ENCODE measurements at regions not wholly inside any gene's neighbourhood (a gene's known extent, or its start where the extent isn't known, plus 50 kb on each side); places are given as distances from the start of the nearest gene placed in this dataset.

DNA sequence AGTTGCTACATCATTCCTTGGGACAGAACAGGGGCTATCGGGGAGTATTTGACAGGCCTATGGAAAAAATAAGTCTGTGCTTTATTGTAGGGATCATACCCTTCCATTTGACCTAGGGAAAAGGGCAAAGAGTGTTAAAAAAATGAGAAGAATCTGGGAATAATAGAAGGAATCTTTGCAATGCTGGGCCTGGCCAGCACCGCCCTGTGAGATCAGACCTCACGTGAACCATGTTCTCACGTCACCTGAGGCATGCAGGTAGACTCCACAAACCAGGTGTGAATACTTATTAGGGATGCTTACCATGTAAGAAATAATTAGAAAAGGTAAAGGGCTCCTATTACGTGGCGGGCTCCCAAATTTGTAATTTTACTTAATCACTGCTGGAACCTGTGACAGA lies 177.5 kb upstream of the GATA6 start:
- Histone ChIP-seq H3K36me3 (replicated peaks in 1 of 2; ENCODE audit: insufficient read depth in 1 of 2, low read depth in 2 of 2) (no peaks in the 10 kb centered on the region), H3K27me3 (no peaks in the 10 kb centered on the region), H3K4me3 (no peak overlapping the region), H3K4me1 (peaks cover 38% of the 10 kb centered on the region), H3K27ac (peak overlapping the region in 3 of 4 donors; percentile 25 to 61 (median 58)), H3K9me3 (no peaks in the 10 kb centered on the region)
- DNase-seq (peak in 2 of 4 donors; percentile 29 to 32), ATAC-seq (peak; percentile 54)
- WGBS, 2 donors = 69 to 75% methylated on average over 6 of the region's 6 CpGs
- TF ChIP-seq, protein P1, sequence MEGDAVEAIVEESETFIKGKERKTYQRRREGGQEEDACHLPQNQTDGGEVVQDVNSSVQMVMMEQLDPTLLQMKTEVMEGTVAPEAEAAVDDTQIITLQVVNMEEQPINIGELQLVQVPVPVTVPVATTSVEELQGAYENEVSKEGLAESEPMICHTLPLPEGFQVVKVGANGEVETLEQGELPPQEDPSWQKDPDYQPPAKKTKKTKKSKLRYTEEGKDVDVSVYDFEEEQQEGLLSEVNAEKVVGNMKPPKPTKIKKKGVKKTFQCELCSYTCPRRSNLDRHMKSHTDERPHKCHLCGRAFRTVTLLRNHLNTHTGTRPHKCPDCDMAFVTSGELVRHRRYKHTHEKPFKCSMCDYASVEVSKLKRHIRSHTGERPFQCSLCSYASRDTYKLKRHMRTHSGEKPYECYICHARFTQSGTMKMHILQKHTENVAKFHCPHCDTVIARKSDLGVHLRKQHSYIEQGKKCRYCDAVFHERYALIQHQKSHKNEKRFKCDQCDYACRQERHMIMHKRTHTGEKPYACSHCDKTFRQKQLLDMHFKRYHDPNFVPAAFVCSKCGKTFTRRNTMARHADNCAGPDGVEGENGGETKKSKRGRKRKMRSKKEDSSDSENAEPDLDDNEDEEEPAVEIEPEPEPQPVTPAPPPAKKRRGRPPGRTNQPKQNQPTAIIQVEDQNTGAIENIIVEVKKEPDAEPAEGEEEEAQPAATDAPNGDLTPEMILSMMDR (IDR thresholded peaks at IDR 0.05) = no peak
- TF ChIP-seq POLR2A (IDR thresholded peaks at IDR 0.05) = no peak
- intact Hi-C loops (cut with DNase I) = loop anchor here (10.0 kb wide), 1 partner anchor 183 kb away; no protein-coding TSS in a partner anchor

DNA sequence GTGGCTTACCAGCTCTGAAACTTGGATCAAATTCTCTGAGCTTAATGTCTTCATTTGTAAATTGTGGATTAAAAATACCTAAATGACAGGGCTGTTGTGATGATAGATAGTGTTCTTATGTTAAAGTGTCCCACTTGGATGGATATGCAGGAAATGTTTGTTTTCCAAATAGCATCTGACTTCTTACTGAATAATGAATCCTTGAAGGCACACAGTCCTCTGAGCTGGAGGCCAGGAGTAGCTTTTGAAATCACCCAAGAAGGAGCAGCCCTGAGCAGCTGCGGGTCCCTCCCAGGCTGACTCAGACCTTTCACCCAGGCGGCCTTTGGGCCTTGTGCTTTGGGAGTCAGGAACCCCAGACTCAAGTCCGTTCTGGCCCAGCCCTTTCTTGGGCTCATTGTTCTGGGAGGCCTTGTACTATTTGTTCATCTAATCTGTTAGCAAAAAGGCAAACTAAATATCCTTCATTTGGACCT lies 173.0 kb upstream of the GATA6 start:
- Histone ChIP-seq H3K27ac (peak overlapping the region; percentile 62 to 78 (median 73)), H3K4me3 (no peak overlapping the region), H3K36me3 (replicated peaks in 1 of 2; ENCODE audit: insufficient read depth in 1 of 2, low read depth in 2 of 2) (no peaks in the 10 kb centered on the region), H3K4me1 (peaks cover 50% of the 10 kb centered on the region), H3K27me3 (no peaks in the 10 kb centered on the region), H3K9me3 (no peaks in the 10 kb centered on the region)
- no peak for TF ChIP-seq POLR2A (IDR thresholded peaks at IDR 0.05)
- TF ChIP-seq, protein P1 (IDR thresholded peaks at IDR 0.05) = no peak
- WGBS, 2 donors = 7 to 21% methylated on average over 3 of the region's 3 CpGs
- intact Hi-C loops (cut with DNase I) = loop anchor here (10.0 kb wide), 1 partner anchor 178 kb away; no protein-coding TSS in a partner anchor
- peak; percentile 55 to 70 (median 63) for DNase-seq
- ATAC-seq = peak; percentile 52

DNA sequence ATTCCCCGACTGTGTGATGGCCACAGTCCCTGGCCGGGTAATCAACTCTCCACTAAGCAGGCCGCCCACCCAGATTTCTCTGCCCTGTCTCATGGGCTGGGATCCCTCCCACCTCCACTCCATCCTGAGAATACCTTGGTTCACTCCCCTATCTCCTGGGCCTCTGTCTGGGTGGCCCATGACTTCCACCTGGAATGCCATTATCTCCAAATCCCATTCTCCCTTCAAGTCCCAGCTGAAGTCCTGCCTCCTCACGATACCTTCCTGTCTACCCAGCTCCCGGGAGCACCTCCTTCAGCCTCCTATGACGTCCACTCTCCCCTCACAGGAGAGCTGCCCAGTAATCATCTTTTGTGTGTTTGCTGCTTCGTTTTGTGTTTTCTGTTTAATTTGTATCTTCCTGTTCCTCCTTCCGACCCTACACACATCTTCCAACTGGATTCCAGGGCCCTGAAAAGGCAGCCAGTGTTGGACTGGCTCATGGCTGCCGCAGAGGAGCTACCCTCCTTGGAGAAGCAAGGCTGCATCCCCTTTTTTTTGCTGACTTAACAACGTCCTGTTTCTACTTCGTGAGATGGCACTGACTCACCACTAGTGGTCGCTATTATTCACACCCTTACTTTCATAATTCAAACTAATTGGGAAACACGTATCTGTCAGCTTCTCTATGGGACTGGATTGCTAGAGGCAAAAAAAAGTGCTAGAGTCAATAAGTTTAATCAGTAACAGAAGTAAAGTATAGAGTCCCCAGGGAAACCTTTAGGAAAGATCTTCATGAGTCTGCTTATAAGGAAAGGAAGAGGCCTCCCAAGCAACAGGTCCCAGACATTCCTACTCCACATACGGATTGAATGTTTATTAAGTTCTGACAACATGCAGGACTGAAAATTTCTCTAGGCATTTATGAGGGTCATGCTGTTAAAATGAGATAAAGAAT lies 171.9 kb upstream of the GATA6 start:
- H3K27me3 ChIP-seq = no peaks in the 10 kb centered on the region
- H3K4me1 ChIP-seq = peaks cover 48% of the 10 kb centered on the region
- no peaks in the 10 kb centered on the region for H3K9me3 ChIP-seq
- DNase-seq = peak; percentile 31 to 72 (median 50)
- H3K36me3 ChIP-seq (replicated peaks in 1 of 2; ENCODE audit: insufficient read depth in 1 of 2, low read depth in 2 of 2) = no peaks in the 10 kb centered on the region
- intact Hi-C loops (cut with DNase I) = loop anchor here (10.0 kb wide), 1 partner anchor 177 kb away; no protein-coding TSS in a partner anchor
- no peak overlapping the region for H3K4me3 ChIP-seq
- TF ChIP-seq, protein P1 (IDR thresholded peaks at IDR 0.05) = peak; percentile 64 to 96 (median 94)
- peak in 1 of 3 donors; percentile 14 for TF ChIP-seq POLR2A (IDR thresholded peaks at IDR 0.05)
- WGBS, 2 donors = 35 to 38% methylated on average over 14 of the region's 14 CpGs
- peak overlapping the region; percentile 62 to 78 (median 73) for H3K27ac ChIP-seq
- peak; percentile 87 for ATAC-seq

DNA sequence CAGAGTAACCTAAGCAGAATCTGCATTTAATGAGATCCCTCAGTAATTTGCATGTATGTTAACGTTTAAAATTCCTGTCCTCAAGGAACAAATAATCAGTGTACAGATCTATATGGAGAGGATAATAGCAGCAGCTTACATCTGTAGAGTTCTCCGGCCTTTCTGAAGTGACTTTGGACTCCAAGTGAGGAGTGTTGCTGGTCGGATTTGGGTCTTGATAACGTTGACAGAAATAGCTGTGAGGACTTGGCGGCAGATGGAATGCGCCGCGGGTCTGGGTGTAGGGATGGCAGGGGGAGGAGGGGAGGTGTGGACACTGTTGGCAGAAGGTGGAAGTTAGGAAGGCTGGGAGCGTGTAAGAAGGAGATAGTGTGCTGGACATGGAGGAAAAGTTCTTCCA lies 170.9 kb upstream of the GATA6 start:
- ATAC-seq (no peak), DNase-seq (no peak)
- Histone ChIP-seq H3K9me3 (no peaks in the 10 kb centered on the region), H3K4me1 (peaks cover 43% of the 10 kb centered on the region), H3K27me3 (no peaks in the 10 kb centered on the region), H3K27ac (peak overlapping the region; percentile 45 to 78 (median 73)), H3K36me3 (replicated peaks in 1 of 2; ENCODE audit: insufficient read depth in 1 of 2, low read depth in 2 of 2) (no peaks in the 10 kb centered on the region), H3K4me3 (no peak overlapping the region)
- no peak for TF ChIP-seq POLR2A (IDR thresholded peaks at IDR 0.05)
- TF ChIP-seq, protein P1 (IDR thresholded peaks at IDR 0.05) = no peak
- WGBS, 2 donors = 22 to 24% methylated on average over 9 of the region's 9 CpGs
- intact Hi-C loops (cut with DNase I) = loop anchor here (10.0 kb wide), 1 partner anchor 176 kb away; no protein-coding TSS in a partner anchor
